Right ventricle myocardium inferior (tissue), 1 donor: ENCODE measurements at regions not wholly inside any gene's neighbourhood (a gene's known extent, or its start where the extent isn't known, plus 50 kb on each side); places are given as distances from the start of the nearest gene placed in this dataset.

Experiments
- ATAC-seq: fragments of 200-7000 bp; cut with Tn5 transposase; one replicate; pipeline ENCODE4 v1.9.1; 2020; ENCODE audit warnings: mild to moderate bottlenecking, moderate library complexity
- DNase-seq: peaks from one replicate; pipeline ENCODE4 v3.0.0; 2021; ENCODE audit errors: missing footprints
- intact Hi-C: fragments of 100-400 bp; cut with DNase I; formaldehyde crosslinking; loops from one replicate; pipeline ENCODE4 v1.11.0; 2022
- donor health status: DM: no; HTN: yes; CAD: no; lungs with severe emphysema.

GRCh38 chr12:97363693-97364092 is 98.9 kb upstream of the RMST start:
- ATAC-seq, result no peak
- intact Hi-C loops, result no loop called here
- no peak for DNase-seq

- DNase-seq (no peak), ATAC-seq (no peak)
- intact Hi-C loops, result no loop called here
These were observed 94.0 kb upstream of the RMST start for GRCh38 chr12:97368462-97369163.

- intact Hi-C loops, result no loop called here
- DNase-seq (no peak), ATAC-seq (no peak)
These were observed 87.3 kb upstream of the RMST start for GRCh38 chr12:97375310-97375709.

GRCh38 chr12:97380440-97380839 is 82.2 kb upstream of the RMST start:
- no peak for DNase-seq
- intact Hi-C loops, result no loop called here
- ATAC-seq, result no peak

GRCh38 chr12:97385121-97385520 is 77.5 kb upstream of the RMST start:
- intact Hi-C loops, result no loop called here
- DNase-seq, result no peak

GRCh38 chr12:97386133-97386581 is 76.4 kb upstream of the RMST start:
- no peak for DNase-seq
- no peak for ATAC-seq
- intact Hi-C loops, result no loop called here

More at GRCh38 chr12:97385121-97385520, 77.5 kb upstream of the RMST start:
- ATAC-seq, result no peak

GRCh38 chr12:97387844-97388243 is 74.8 kb upstream of the RMST start:
- no peak for DNase-seq
- no peak for ATAC-seq
- intact Hi-C loops, result no loop called here

- intact Hi-C loops, result no loop called here
- ATAC-seq (no peak), DNase-seq (no peak)
These were observed 67.9 kb upstream of the RMST start for GRCh38 chr12:97394657-97395056.

- ATAC-seq (no peak), DNase-seq (no peak)
- intact Hi-C loops, result no loop called here
These were observed 65.6 kb upstream of the RMST start for GRCh38 chr12:97397008-97397407.

- no peak for ATAC-seq
These were observed 63.9 kb upstream of the RMST start for GRCh38 chr12:97398704-97399103.

GRCh38 chr12:97404093-97404492 is 58.5 kb upstream of the RMST start:
- DNase-seq, result no peak
- intact Hi-C loops, result loop anchor here (5.0 kb wide), 1 partner anchor 827 kb away; no protein-coding TSS in a partner anchor
- ATAC-seq, result no peak

More at GRCh38 chr12:97398704-97399103, 63.9 kb upstream of the RMST start:
- no peak for DNase-seq
- intact Hi-C loops, result no loop called here

- peak; percentile 28 for ATAC-seq
- intact Hi-C loops, result loop anchor here (5.0 kb wide), 1 partner anchor 827 kb away; no protein-coding TSS in a partner anchor
- DNase-seq, result no peak
These were observed 58.1 kb upstream of the RMST start for GRCh38 chr12:97404543-97404942.

GRCh38 chr12:97408363-97408762 is 54.2 kb upstream of the RMST start:
- ATAC-seq, result no peak
- no peak for DNase-seq
- intact Hi-C loops, result no loop called here

GRCh38 chr12:97411341-97411740 is 51.3 kb upstream of the RMST start:
- DNase-seq (no peak), ATAC-seq (no peak)
- intact Hi-C loops, result no loop called here
